ENCODE measurements at regions not wholly inside any gene's neighbourhood (a gene's known extent, or its start where the extent isn't known, plus 50 kb on each side); places are given as distances from the start of the nearest gene placed in this dataset.

DNA sequence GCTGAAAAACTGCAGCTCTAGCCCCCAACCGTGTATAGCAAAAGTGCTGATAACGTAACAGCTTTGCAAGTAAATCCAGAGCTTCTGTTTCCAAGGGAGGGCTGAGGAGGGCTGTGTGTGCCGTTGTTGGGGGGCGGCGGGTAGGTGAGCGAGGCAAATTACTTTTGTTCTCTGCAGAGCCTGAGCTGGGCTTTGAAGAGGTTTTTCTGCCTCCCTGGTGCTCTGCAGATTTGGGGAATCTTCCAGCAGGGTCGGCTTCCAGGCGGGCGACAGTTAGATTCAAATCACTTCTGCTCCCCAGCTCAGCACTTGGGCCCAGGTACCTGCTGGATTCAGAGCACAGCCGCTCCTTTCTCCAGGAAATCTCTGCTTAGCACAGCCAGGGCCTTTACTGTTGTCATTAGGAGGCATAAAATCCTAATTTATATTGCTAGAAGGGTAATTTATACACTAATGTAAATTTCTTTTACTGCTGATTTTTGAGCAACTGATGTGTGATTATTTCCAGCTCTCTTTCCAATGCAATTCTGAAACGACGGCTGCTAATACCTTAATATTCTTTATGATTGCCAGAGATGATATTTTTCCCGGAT is 442.4 kb downstream of the TYW1 start:
- no peaks in the 10 kb centered on the region for H3K9me3 Mint-ChIP-seq
- intact Hi-C loops (cut with micrococcal nuclease) = no loop called here
- DNase-seq (ENCODE audit: low spot score) = no peak
- H3K27ac Mint-ChIP-seq = no peak overlapping the region
- no peaks in the 10 kb centered on the region for H3K4me1 Mint-ChIP-seq (ENCODE audit: low read depth)
- H3K36me3 Mint-ChIP-seq (ENCODE audit: low read depth) = no peaks in the 10 kb centered on the region
- no peak overlapping the region for H3K4me3 Mint-ChIP-seq
- H3K27me3 Mint-ChIP-seq (ENCODE audit: insufficient read depth) = no peaks in the 10 kb centered on the region

DNA sequence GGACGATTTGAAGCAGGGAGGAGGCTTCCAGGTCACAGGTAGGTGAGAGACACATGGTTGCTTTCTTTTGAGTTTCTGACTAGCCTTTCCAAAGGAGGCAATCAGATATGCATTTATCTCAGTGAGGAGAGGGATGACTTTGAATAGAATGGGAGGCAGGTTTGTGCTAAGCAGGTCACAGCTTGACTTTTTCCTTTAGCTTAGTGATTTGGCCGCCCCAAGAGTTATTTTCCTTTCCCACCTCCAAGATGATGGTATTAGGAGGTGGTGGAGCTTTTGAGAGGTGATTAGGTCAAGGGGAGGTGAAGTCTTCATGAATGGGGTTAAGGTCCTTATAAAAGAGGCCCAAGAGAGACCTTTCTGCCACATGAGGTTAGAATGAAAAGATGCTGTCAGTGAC is 443.7 kb downstream of the TYW1 start:
- Mint-ChIP-seq H3K4me1 (ENCODE audit: low read depth) (no peaks in the 10 kb centered on the region), H3K27me3 (ENCODE audit: insufficient read depth) (no peaks in the 10 kb centered on the region), H3K4me3 (no peak overlapping the region), H3K27ac (no peak overlapping the region), H3K9me3 (no peaks in the 10 kb centered on the region), H3K36me3 (ENCODE audit: low read depth) (no peaks in the 10 kb centered on the region)
- no peak for DNase-seq (ENCODE audit: low spot score)
- intact Hi-C loops (cut with micrococcal nuclease) = no loop called here

DNA sequence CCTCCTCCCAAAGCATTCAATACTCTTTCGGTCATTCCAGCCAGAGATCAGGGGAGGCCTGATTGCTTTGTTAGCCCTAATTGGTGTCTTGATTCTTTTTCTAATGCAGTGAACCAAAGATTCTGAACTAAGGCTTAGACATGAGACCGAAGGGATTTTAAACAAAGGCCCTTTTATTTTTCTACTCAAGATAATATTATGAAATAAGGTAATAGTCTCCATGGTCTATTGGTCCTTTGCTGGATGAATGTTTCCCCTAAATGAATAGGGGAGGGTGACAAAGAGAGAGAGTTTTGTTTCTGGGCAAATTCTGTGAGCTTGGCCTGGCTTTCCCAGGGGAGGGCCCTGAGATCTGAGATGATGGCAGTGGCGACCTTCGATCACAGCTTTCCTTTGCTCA is 449.1 kb downstream of the TYW1 start:
- intact Hi-C loops (cut with micrococcal nuclease) = no loop called here
- Mint-ChIP-seq H3K9me3 (no peaks in the 10 kb centered on the region), H3K36me3 (ENCODE audit: low read depth) (no peaks in the 10 kb centered on the region), H3K27ac (no peak overlapping the region), H3K27me3 (ENCODE audit: insufficient read depth) (no peaks in the 10 kb centered on the region), H3K4me3 (no peak overlapping the region), H3K4me1 (ENCODE audit: low read depth) (no peaks in the 10 kb centered on the region)
- no peak for DNase-seq (ENCODE audit: low spot score)

DNA sequence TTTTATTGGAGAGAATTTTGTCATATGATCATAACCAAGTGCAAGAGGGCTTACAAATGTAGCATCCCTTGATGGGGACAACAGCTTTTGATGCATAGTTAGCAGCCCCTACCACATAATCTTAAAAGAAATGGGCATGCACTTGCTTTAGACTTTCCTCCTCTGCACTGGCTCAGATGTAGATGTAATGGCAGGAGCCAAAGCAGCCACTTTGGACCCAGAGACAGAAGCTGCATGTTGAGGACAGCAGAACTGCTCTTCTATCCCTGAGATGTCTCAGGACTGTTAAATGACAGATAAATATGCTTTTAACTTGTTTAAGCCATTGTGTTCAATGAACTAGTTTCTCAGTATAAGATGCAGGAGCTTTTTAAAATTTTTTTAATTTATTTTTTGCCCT is 450.7 kb downstream of the TYW1 start:
- H3K4me1 Mint-ChIP-seq (ENCODE audit: low read depth) = no peaks in the 10 kb centered on the region
- H3K27me3 Mint-ChIP-seq (ENCODE audit: insufficient read depth) = no peaks in the 10 kb centered on the region
- no peaks in the 10 kb centered on the region for H3K36me3 Mint-ChIP-seq (ENCODE audit: low read depth)
- intact Hi-C loops (cut with micrococcal nuclease) = no loop called here
- H3K9me3 Mint-ChIP-seq = peaks cover 11% of the 10 kb centered on the region
- H3K27ac Mint-ChIP-seq = no peak overlapping the region
- no peak overlapping the region for H3K4me3 Mint-ChIP-seq
- no peak for DNase-seq (ENCODE audit: low spot score)

DNA sequence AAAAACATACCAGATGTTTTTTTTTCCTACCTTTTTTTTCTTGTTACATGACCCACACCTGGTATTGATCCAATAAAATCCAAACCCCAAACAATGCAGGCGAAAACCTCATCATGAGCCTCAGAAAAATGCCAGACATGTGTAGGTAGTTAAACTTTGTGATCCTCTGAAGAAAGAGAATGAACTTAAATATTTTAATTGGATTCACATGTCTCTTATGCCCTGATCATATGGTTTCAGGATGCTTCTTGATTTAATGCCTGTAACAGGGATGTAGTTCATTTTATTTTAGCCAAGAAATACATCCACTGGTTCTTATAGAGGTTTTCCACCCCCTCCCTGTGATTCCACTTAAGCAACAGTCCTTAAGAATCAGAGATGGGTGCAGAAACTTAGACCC is 451.6 kb downstream of the TYW1 start:
- no peak for DNase-seq (ENCODE audit: low spot score)
- Mint-ChIP-seq H3K4me1 (ENCODE audit: low read depth) (no peaks in the 10 kb centered on the region), H3K27me3 (ENCODE audit: insufficient read depth) (no peaks in the 10 kb centered on the region), H3K36me3 (ENCODE audit: low read depth) (no peaks in the 10 kb centered on the region), H3K4me3 (no peak overlapping the region), H3K9me3 (peaks cover 17% of the 10 kb centered on the region), H3K27ac (no peak overlapping the region)
- intact Hi-C loops (cut with micrococcal nuclease) = no loop called here

DNA sequence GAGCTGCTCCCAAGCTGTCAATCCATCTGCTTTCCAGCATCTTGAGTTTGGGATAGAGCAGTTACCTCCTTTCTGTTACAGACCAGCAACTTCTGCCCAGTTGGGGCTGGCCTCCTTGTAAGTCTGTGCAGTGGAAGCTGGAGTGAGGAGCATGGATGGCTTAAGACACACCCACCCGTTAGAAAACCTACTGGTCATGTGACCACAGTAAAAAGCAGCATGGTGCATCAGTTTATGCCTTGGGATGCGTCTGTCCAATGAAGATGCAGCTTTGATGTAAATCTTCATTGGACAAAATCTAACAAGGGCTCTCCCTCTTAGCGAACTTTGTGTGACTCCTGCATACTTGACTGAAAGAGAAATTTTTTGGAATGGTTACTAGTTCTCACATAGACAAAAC is 453.5 kb downstream of the TYW1 start:
- H3K4me1 Mint-ChIP-seq (ENCODE audit: low read depth) = no peaks in the 10 kb centered on the region
- no peaks in the 10 kb centered on the region for H3K27me3 Mint-ChIP-seq (ENCODE audit: insufficient read depth)
- H3K27ac Mint-ChIP-seq = no peak overlapping the region
- H3K36me3 Mint-ChIP-seq (ENCODE audit: low read depth) = no peaks in the 10 kb centered on the region
- intact Hi-C loops (cut with micrococcal nuclease) = no loop called here
- H3K4me3 Mint-ChIP-seq = no peak overlapping the region
- peaks cover 17% of the 10 kb centered on the region for H3K9me3 Mint-ChIP-seq
- no peak for DNase-seq (ENCODE audit: low spot score)

DNA sequence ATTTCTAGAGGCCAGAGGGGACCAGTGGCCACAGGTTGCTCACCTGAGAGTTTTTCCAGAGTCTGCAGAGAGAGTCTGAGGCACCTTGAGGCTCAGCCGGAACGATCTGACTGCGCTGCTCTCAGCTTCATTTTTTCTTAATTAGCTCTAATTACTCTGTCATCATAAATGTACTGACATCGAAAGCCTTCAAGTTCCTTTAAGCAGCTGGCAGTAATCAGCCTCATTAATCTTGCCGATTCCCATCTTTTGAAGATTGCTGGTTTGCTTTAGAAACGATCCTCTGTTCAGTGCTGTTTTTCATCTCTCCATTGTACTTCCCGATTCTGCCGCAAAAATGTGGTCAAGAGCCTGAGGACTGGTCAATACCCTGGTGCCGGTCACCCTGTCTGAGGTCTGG is 454.7 kb downstream of the TYW1 start:
- Mint-ChIP-seq H3K9me3 (peaks cover 17% of the 10 kb centered on the region), H3K4me3 (no peak overlapping the region), H3K36me3 (ENCODE audit: low read depth) (no peaks in the 10 kb centered on the region), H3K27me3 (ENCODE audit: insufficient read depth) (no peaks in the 10 kb centered on the region), H3K27ac (no peak overlapping the region), H3K4me1 (ENCODE audit: low read depth) (no peaks in the 10 kb centered on the region)
- intact Hi-C loops (cut with micrococcal nuclease) = no loop called here
- DNase-seq (ENCODE audit: low spot score) = no peak

DNA sequence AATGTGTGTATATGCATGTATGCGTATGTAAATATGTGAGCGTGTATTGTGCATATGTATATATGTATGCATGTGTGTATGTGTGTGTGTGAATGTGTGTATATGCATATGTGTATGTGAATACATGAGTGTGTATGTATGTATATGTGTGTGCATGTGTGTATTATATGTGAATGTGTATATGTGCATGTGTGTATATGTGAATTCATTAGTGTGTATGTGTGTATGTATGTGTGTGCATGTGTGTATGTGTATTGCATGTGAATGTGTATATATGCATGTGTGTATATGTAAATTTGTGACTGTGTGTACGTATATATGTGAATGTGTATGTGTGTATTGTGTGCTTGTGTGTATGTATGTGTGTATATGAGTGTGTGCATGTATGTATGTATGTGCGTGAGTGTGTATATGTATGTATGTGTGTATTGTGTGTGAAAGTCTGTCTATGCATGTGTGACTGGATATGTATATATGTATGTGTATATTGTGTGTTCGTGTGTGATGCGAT is 455.9 kb downstream of the TYW1 start:
- Mint-ChIP-seq H3K36me3 (ENCODE audit: low read depth) (no peaks in the 10 kb centered on the region), H3K9me3 (peaks cover 17% of the 10 kb centered on the region), H3K4me3 (no peak overlapping the region), H3K27ac (no peak overlapping the region), H3K27me3 (ENCODE audit: insufficient read depth) (no peaks in the 10 kb centered on the region), H3K4me1 (ENCODE audit: low read depth) (no peaks in the 10 kb centered on the region)
- DNase-seq (ENCODE audit: low spot score) = no peak
- intact Hi-C loops (cut with micrococcal nuclease) = no loop called here

DNA sequence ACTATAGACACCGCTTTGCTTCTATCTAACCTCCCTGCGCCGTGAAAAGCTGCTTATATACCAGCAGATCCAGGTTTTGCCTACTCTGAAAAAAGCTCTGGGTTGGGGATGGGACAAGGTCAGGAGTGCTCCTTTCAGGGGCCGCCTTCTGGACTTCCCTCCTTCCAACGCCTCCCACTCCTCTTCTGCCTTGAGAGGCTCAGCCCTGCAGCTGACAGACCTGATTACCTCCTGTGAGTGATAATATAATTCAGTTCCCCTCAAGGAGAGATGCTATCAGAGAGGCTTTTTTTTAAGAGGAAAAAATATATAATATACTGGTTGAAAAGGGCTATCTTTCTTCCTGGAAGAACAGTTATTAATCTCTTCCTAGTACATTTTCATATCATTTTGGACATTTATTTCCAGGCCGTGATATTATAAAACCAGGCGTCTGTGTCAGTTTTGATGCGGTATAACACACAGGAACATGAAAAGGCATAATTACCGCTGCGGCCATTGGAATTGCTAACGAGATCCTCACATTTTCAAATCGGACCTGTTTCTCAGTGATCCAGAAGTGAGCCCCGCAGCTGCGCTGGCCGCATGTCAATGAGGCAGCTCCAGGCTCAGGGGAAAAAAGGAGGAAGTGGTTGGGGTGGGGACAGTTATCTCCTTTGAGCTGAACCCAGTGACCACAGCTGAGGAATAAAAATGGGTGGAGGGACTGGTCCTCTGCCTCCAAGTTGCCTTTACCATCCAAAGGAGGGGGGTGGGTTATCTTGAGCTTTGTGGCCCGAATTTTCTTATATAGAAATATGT is 457.1 kb downstream of the TYW1 start:
- Mint-ChIP-seq H3K36me3 (ENCODE audit: low read depth) (no peaks in the 10 kb centered on the region), H3K9me3 (peaks cover 17% of the 10 kb centered on the region), H3K4me3 (no peak overlapping the region), H3K27me3 (ENCODE audit: insufficient read depth) (no peaks in the 10 kb centered on the region), H3K4me1 (ENCODE audit: low read depth) (no peaks in the 10 kb centered on the region), H3K27ac (no peak overlapping the region)
- no peak for DNase-seq (ENCODE audit: low spot score)
- intact Hi-C loops (cut with micrococcal nuclease) = no loop called here

DNA sequence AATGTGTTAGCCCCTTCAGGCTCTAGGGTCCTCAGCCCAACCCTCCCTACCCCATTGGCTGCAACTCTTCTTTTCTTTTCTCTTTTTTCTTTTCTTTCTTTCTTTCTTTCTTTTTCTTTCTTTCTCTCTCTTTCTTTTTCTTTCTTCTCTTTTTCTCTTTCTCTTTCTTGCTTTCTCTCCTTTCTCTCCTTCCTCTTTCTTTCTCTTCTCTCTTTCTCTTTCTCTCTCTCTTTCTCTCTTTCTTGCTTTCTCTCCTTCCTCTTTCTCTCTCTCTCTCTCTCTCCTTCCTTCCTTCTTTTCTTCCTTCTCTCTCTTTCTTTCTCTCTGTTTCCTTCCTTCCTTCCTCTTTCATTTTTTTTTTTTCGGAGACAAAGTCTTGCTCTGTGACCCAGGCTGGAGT is 458.9 kb downstream of the TYW1 start:
- no peak overlapping the region for H3K27ac Mint-ChIP-seq
- H3K36me3 Mint-ChIP-seq (ENCODE audit: low read depth) = no peaks in the 10 kb centered on the region
- DNase-seq (ENCODE audit: low spot score) = no peak
- H3K27me3 Mint-ChIP-seq (ENCODE audit: insufficient read depth) = no peaks in the 10 kb centered on the region
- H3K4me3 Mint-ChIP-seq = no peak overlapping the region
- intact Hi-C loops (cut with micrococcal nuclease) = no loop called here
- H3K4me1 Mint-ChIP-seq (ENCODE audit: low read depth) = no peaks in the 10 kb centered on the region
- peaks cover 17% of the 10 kb centered on the region for H3K9me3 Mint-ChIP-seq

DNA sequence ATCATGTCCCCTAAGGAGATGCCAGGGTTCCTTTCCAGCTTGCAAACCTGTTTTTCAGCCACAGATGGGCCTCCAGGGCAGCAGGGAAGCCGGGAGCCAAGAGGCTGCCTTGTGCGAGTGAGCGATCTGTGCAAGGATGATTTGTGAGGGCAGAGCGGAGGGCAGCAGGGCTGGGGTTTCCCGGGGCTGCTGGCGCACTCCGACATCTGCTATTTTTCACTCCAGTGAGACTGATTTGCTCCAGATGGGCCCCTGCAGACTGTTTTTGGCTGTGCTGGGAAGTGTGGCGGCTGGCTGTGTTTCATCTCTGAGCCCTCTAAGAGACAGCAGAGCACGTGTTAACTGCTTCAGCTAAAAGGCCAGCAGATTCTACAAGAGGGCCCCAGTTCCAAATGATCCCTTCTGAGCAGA is 466.2 kb downstream of the TYW1 start:
- H3K36me3 Mint-ChIP-seq (ENCODE audit: low read depth) = no peaks in the 10 kb centered on the region
- H3K4me3 Mint-ChIP-seq = no peak overlapping the region
- H3K9me3 Mint-ChIP-seq = peaks cover 9% of the 10 kb centered on the region
- H3K4me1 Mint-ChIP-seq (ENCODE audit: low read depth) = no peaks in the 10 kb centered on the region
- H3K27ac Mint-ChIP-seq = no peak overlapping the region
- intact Hi-C loops (cut with micrococcal nuclease) = no loop called here
- no peak for DNase-seq (ENCODE audit: low spot score)
- H3K27me3 Mint-ChIP-seq (ENCODE audit: insufficient read depth) = no peaks in the 10 kb centered on the region

DNA sequence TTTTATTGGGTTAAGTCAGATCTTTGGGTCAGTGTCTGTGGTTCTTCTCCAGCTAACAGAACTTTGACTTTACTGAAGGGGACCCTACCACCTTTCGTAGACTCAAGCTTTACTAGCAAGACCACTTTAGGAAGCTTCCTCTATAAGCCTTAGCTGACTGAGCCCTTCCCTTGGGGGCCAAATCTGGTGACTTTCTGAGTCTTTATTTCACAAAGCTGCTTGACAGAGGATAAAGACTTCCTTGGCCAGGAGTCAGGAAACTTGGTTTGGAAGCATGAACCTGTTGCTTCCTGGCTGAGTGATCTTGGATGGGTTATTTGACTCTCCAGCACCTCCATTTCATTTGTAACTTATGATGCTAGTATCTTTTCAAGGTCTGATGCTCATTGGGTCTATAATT is 466.7 kb downstream of the TYW1 start:
- no peak overlapping the region for H3K27ac Mint-ChIP-seq
- no peak overlapping the region for H3K4me3 Mint-ChIP-seq
- intact Hi-C loops (cut with micrococcal nuclease) = no loop called here
- H3K9me3 Mint-ChIP-seq = peaks cover 11% of the 10 kb centered on the region
- no peaks in the 10 kb centered on the region for H3K36me3 Mint-ChIP-seq (ENCODE audit: low read depth)
- DNase-seq (ENCODE audit: low spot score) = no peak
- H3K27me3 Mint-ChIP-seq (ENCODE audit: insufficient read depth) = no peaks in the 10 kb centered on the region
- no peaks in the 10 kb centered on the region for H3K4me1 Mint-ChIP-seq (ENCODE audit: low read depth)

DNA sequence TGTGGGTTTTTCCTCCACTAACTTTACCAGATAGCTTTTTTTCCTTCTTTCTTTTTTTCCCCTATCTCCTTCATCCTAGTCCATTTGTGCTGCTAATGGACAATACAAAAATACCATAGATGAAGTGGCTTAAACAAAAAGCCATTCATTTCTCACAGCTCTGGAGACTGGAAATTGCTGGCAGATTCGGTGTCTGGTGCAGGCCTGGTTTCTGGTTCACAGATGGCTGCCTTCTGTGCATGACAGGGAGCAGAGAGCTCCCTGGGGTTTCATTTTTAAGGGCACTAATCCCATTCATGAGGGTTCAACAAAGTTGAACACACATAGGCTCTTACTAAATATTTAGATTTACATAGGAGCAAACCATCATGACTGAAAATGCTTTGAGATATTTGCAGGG is 467.4 kb downstream of the TYW1 start:
- intact Hi-C loops (cut with micrococcal nuclease) = no loop called here
- DNase-seq (ENCODE audit: low spot score) = no peak
- Mint-ChIP-seq H3K9me3 (peaks cover 15% of the 10 kb centered on the region), H3K27me3 (ENCODE audit: insufficient read depth) (no peaks in the 10 kb centered on the region), H3K4me3 (no peak overlapping the region), H3K4me1 (ENCODE audit: low read depth) (no peaks in the 10 kb centered on the region), H3K36me3 (ENCODE audit: low read depth) (no peaks in the 10 kb centered on the region), H3K27ac (no peak overlapping the region)

Measured in activated T-helper 1 cell treated with anti-CD3 and anti-CD28 coated beads, Interleukin-12 subunit alpha, Interleukin-12 subunit beta, Interleukin-2, Interleukin-4 antibody, amounts not matched to agents 30 ng/mL and 10 ng/mL and 1 ng/mL, durations not matched to agents 14 hours and 24 hours and 36 hours (primary cell).